ENCODE measurements at regions not wholly inside any gene's neighbourhood (a gene's known extent, or its start where the extent isn't known, plus 50 kb on each side); places are given as distances from the start of the nearest gene placed in this dataset.

DNA sequence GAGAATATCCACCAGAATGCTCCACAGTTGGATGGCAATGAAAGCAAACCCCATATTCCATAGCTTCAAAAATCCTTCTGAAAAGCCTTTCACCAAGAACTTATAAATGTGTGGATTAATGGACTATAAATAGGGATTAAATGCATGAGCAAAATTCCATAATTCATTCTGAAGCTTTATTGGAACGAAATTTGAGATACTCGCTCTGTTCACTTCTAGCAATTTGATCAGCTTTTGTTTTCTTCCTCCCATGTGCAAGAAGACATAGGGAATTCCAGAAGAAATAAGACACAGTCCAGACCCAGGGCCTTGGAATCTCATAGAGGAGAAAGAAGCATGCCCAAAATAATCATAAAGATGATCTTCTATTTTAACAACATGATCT, 285.9 kb upstream of the TMPO start:
- TF ChIP-seq EZH2phosphoT487 (IDR thresholded peaks at IDR 0.05; ENCODE audit: low read depth), result no peak
- TF ChIP-seq CTCF (IDR thresholded peaks at IDR 0.05; ENCODE audit: low read depth, low read length), result no peak

Data from OCI-LY3 (cell line).